ENCODE measurements at regions not wholly inside any gene's neighbourhood (a gene's known extent, or its start where the extent isn't known, plus 50 kb on each side); places are given as distances from the start of the nearest gene placed in this dataset.
A peak's percentile ranks its signal among the peaks of the same experiment; 100 is the strongest.

DNA sequence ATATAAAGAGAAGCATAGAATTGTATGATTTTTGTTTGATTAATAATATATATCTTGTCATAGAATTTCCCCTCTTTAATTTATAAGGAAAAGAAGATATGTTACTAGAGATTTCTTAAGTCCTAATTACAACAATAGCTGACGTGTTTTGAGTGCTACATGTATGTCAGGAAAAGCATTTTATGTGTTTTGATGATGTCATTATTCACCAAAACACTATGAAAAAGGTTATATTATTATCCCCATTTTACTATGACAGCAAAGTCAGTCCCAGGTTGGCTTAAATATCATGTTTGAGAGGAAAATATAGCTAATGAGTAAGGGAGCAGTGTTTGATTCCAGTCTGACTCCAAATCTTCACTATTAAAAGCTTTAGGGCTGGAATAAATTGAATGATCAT, 428.4 kb upstream of the GOLIM4 start:
- DNase-seq (ENCODE audit: low spot score): no peak
- H3K27ac Mint-ChIP-seq: no peak overlapping the region
- H3K36me3 Mint-ChIP-seq: no peaks in the 10 kb centered on the region
- H3K4me1 Mint-ChIP-seq: peaks cover 43% of the 10 kb centered on the region
- no peaks in the 10 kb centered on the region for H3K9me3 Mint-ChIP-seq
- ATAC-seq: no peak
- no peak overlapping the region for H3K4me3 Mint-ChIP-seq
- POLR2A ChIA-PET: no interaction called here
- H3K27me3 Mint-ChIP-seq (ENCODE audit: low read depth): no peaks in the 10 kb centered on the region
- CTCF ChIA-PET: interaction anchor here (0.7 to 1.2 kb wide), 2 partner anchors 20 to 399 kb away, joined by 3 to 6 read pairs; no protein-coding TSS in a partner anchor
- no peak for TF ChIP-seq FOXP4 (CRISPR knock-in tag; IDR thresholded peaks at IDR 0.05)
- no peak for TF ChIP-seq ZBTB21 (CRISPR knock-in tag; IDR thresholded peaks at IDR 0.05; ENCODE audit: borderline replicate concordance)
- no peak for TF ChIP-seq MXD4 (CRISPR knock-in tag; IDR thresholded peaks at IDR 0.05; ENCODE audit: borderline replicate concordance)
- no peak for TF ChIP-seq NFE2L1 (CRISPR knock-in tag; IDR thresholded peaks at IDR 0.05)
- no peak for TF ChIP-seq MYBL2 (CRISPR knock-in tag; IDR thresholded peaks at IDR 0.05)
- no peak for TF ChIP-seq SP1 (CRISPR knock-in tag; conservative IDR thresholded peaks at IDR 0.05)
- TF ChIP-seq ESRRA (CRISPR knock-in tag; IDR thresholded peaks at IDR 0.05; ENCODE audit: borderline replicate concordance): no peak
- TF ChIP-seq MLX (CRISPR knock-in tag; IDR thresholded peaks at IDR 0.05): no peak
- no peak for TF ChIP-seq JUN (CRISPR knock-in tag; IDR thresholded peaks at IDR 0.05)
- no peak for TF ChIP-seq SMAD4 (CRISPR knock-in tag; IDR thresholded peaks at IDR 0.05)
- no peak for TF ChIP-seq ZNF263 (CRISPR knock-in tag; IDR thresholded peaks at IDR 0.05; ENCODE audit: low read depth)
- TF ChIP-seq CREM (CRISPR knock-in tag; IDR thresholded peaks at IDR 0.05): no peak
- TF ChIP-seq, protein P1, sequence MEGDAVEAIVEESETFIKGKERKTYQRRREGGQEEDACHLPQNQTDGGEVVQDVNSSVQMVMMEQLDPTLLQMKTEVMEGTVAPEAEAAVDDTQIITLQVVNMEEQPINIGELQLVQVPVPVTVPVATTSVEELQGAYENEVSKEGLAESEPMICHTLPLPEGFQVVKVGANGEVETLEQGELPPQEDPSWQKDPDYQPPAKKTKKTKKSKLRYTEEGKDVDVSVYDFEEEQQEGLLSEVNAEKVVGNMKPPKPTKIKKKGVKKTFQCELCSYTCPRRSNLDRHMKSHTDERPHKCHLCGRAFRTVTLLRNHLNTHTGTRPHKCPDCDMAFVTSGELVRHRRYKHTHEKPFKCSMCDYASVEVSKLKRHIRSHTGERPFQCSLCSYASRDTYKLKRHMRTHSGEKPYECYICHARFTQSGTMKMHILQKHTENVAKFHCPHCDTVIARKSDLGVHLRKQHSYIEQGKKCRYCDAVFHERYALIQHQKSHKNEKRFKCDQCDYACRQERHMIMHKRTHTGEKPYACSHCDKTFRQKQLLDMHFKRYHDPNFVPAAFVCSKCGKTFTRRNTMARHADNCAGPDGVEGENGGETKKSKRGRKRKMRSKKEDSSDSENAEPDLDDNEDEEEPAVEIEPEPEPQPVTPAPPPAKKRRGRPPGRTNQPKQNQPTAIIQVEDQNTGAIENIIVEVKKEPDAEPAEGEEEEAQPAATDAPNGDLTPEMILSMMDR (IDR thresholded peaks at IDR 0.05): no peak

DNA sequence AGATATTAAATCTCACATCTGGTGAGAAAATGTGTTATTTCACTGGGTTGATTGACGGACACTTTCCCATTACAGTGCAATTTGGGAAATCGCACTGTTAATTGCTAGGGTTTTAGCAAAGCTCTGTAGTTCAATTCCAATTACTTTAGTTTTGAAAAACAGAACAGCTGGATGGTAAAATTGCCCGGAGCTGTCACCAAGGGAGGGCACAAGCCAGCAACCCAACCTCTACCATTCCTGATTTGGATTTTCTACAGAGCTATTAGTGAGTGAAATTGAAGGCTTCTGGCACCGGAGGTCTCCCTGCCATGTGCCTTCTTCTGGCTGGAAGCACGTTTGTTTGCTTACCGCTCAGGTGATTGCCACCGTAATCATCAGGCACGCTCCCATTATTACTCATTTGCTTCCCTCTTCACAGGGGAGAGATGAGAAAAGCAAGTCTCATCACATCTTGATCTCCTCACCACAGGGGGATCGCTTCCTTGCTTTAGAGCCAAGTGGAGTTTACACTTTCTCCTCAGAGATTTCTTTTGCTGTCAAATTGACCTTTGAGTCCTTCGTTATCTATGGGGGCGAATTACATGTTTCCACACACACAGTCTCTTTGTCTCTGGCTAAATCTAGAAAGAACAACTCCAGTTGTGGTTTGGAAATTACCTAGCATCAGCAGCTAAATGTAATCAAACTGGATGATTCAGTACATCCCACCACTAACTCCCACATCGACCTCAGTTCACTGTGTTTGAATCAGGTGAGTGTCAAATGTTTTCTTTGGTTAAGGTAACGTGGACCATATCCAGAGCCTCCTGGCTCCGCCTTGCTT, 421.7 kb upstream of the GOLIM4 start:
- ATAC-seq (peak; percentile 42), DNase-seq (ENCODE audit: low spot score) (no peak)
- POLR2A ChIA-PET: no interaction called here

DNA sequence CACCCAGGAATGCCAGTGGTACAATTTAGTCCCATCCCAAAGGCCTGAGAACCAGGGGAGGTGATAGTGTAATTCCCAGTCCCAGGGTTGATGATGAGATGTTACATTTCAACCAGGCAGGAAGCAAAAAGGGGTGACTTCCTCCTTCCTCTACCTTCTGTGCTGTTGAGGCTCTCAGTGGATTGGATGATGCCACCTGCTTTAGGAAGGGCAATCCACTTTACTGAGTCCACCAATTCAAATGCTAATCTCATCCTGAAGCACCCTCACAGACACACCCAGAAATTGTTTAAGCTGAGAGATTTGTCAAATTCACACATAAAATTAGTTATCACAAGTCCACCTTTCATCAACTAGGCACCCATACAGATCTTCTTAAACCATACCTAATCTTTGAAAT, 418.5 kb upstream of the GOLIM4 start:
- ATAC-seq (peak; percentile 76), DNase-seq (ENCODE audit: low spot score) (no peak)
- CTCF ChIA-PET: interaction anchor here (1.8 kb wide), 1 partner anchor 107 kb away, joined by 9 read pairs; no protein-coding TSS in a partner anchor
- Mint-ChIP-seq H3K27ac (peak overlapping the region; percentile 87), H3K36me3 (no peaks in the 10 kb centered on the region), H3K27me3 (ENCODE audit: low read depth) (no peaks in the 10 kb centered on the region), H3K4me3 (no peak overlapping the region), H3K9me3 (no peaks in the 10 kb centered on the region), H3K4me1 (peaks cover 78% of the 10 kb centered on the region)
- POLR2A ChIA-PET: no interaction called here
- TF ChIP-seq PRRX2 (CRISPR knock-in tag; IDR thresholded peaks at IDR 0.05): no peak
- TF ChIP-seq NR2C2 (CRISPR knock-in tag; IDR thresholded peaks at IDR 0.05): no peak
- peak; percentile 45; the same call in 1 of the 2 replicates for TF ChIP-seq TEAD1 (CRISPR knock-in tag; IDR thresholded peaks at IDR 0.05)
- peak; percentile 93 for TF ChIP-seq ETV6 (CRISPR knock-in tag; IDR thresholded peaks at IDR 0.05)

More for the DNA sequence above, 421.7 kb upstream of the GOLIM4 start:
- Mint-ChIP-seq H3K36me3 (no peaks in the 10 kb centered on the region), H3K27ac (0 out of 2 replicates have a peak overlapping the region, but pooled peaks have one; percentile 25), H3K4me1 (peaks cover 70% of the 10 kb centered on the region), H3K4me3 (no peak overlapping the region), H3K27me3 (ENCODE audit: low read depth) (no peaks in the 10 kb centered on the region), H3K9me3 (no peaks in the 10 kb centered on the region)
- TF ChIP-seq ZBTB21 (CRISPR knock-in tag; IDR thresholded peaks at IDR 0.05; ENCODE audit: borderline replicate concordance) (0 out of 2 replicates have a peak, but pooled peaks have one; percentile 33), ZNF416 (CRISPR knock-in tag; IDR thresholded peaks at IDR 0.05) (no peak)
- CTCF ChIA-PET: interaction anchor here (0.5 to 1.4 kb wide), 3 partner anchors 61 to 1045 kb away, joined by 3 to 8 read pairs (median 3); no protein-coding TSS in a partner anchor
